ENCODE measurements at regions not wholly inside any gene's neighbourhood (a gene's known extent, or its start where the extent isn't known, plus 50 kb on each side); places are given as distances from the start of the nearest gene placed in this dataset.

DNA sequence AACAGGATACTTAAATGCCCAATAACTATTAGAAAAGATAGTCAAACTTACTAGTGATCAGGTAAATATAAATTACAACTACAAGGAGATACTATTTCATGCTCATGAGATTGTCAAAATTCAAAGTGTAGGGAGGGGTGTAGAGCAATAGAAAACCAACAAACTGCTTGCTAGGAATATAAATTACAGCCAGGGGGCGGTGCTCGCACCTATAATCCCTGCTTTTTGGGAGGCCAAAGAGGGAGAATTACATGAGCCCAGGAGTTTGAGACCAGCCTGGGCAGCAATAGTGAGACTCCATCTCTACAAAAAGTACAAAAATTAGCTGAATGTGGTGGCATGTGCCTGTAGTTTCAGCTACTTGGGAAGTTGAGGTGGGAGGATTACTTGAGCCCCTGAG, 556.5 kb upstream of the NR3C2 start:
- DNase-seq (ENCODE audit: insufficient read length, low spot score) (no peak), FAIRE-seq (no peak)
- no peak for TF ChIP-seq POLR2AphosphoS5 (IDR thresholded peaks at IDR 0.05; ENCODE audit: low read depth, low read length)
- TF ChIP-seq SPI1 (IDR thresholded peaks at IDR 0.05; ENCODE audit: low read depth, low read length), result no peak

DNA sequence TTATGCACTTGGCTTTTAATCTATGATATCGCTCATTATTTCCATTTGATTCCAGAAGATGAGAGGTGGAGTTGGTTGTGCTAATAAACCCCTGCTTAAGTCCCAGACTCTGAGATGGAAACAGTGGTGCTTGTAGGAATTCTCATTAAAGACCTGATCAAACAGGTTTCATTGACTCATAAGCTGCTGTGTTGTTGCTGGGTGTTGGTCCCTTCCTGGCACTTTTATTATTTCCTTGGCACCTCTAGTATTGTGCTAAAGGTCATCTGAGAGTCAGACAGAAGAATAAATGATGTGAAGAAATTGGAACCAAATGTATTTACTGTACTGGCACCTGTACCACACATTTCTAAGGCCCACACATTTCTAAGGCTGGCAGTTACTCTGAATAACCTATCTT, 544.7 kb upstream of the NR3C2 start:
- TF ChIP-seq SPI1 (IDR thresholded peaks at IDR 0.05; ENCODE audit: low read depth, low read length), result no peak
- TF ChIP-seq PAX5 (IDR thresholded peaks at IDR 0.05; ENCODE audit: insufficient read depth, low read length, severe bottlenecking), result no peak
- TF ChIP-seq TAF1 (IDR thresholded peaks at IDR 0.05; ENCODE audit: low read depth, low read length), result no peak
- TF ChIP-seq POLR2AphosphoS5 (IDR thresholded peaks at IDR 0.05; ENCODE audit: low read depth, low read length), result no peak
- TF ChIP-seq POLR2A (IDR thresholded peaks at IDR 0.05; ENCODE audit: low read depth, low read length), result no peak
- TF ChIP-seq POU2F2 (IDR thresholded peaks at IDR 0.05; ENCODE audit: low read depth, low read length), result no peak
- DNase-seq (ENCODE audit: insufficient read length, low spot score), result no peak

DNA sequence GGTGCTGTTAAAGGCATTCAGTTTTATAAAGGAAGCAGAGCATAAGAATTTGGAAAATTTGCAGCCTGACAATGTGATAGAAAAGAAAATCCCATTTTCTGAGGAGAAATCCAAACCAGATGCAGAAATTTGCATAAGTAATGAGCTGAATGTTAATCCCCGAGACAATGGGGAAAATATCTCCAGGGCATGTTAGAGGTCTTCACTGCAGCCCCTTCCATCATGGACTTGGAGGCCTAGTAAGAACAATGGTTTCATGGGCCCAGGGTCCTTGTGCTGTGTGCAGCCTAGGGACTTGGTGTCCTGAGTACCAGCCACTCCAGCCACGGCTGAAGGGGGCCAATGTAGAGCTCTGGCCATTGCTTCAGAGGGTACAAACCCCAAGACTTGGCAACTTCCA, 542.7 kb upstream of the NR3C2 start:
- TF ChIP-seq POU2F2 (IDR thresholded peaks at IDR 0.05; ENCODE audit: low read depth, low read length) (no peak), PAX5 (IDR thresholded peaks at IDR 0.05; ENCODE audit: insufficient read depth, low read length, severe bottlenecking) (no peak), TAF1 (IDR thresholded peaks at IDR 0.05; ENCODE audit: low read depth, low read length) (no peak), POLR2AphosphoS5 (IDR thresholded peaks at IDR 0.05; ENCODE audit: low read depth, low read length) (no peak), POLR2A (IDR thresholded peaks at IDR 0.05; ENCODE audit: low read depth, low read length) (no peak), SPI1 (IDR thresholded peaks at IDR 0.05; ENCODE audit: low read depth, low read length) (no peak)
- no peak for FAIRE-seq
- no peak for DNase-seq (ENCODE audit: insufficient read length, low spot score)

More for the DNA sequence above, 544.7 kb upstream of the NR3C2 start:
- no peak for FAIRE-seq

DNA sequence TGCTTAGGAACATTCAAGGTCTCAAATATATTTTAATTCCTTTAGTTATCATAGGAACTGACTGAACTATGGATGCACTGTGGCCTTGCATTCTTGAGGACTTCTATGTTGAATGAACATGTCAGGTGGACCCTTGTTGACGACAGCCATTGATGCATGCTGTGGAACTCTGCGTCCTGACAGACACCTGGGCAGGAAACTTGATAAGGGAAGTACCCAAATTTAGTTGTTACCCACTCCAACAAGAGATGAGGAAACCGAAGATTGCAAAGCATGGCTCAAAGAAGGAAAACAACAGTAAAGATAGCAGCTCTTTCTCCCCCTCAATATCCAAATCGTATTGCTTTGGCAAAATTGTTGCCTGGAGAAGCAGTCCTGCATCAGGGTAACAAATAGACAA, 540.0 kb upstream of the NR3C2 start:
- FAIRE-seq (no peak), DNase-seq (ENCODE audit: insufficient read length, low spot score) (no peak)
- TF ChIP-seq SPI1 (IDR thresholded peaks at IDR 0.05; ENCODE audit: low read depth, low read length), result no peak
- no peak for TF ChIP-seq POLR2A (IDR thresholded peaks at IDR 0.05; ENCODE audit: low read depth, low read length)
- TF ChIP-seq POLR2AphosphoS5 (IDR thresholded peaks at IDR 0.05; ENCODE audit: low read depth, low read length), result no peak
- no peak for TF ChIP-seq PAX5 (IDR thresholded peaks at IDR 0.05; ENCODE audit: insufficient read depth, low read length, severe bottlenecking)
- TF ChIP-seq POU2F2 (IDR thresholded peaks at IDR 0.05; ENCODE audit: low read depth, low read length), result no peak
- no peak for TF ChIP-seq TAF1 (IDR thresholded peaks at IDR 0.05; ENCODE audit: low read depth, low read length)

DNA sequence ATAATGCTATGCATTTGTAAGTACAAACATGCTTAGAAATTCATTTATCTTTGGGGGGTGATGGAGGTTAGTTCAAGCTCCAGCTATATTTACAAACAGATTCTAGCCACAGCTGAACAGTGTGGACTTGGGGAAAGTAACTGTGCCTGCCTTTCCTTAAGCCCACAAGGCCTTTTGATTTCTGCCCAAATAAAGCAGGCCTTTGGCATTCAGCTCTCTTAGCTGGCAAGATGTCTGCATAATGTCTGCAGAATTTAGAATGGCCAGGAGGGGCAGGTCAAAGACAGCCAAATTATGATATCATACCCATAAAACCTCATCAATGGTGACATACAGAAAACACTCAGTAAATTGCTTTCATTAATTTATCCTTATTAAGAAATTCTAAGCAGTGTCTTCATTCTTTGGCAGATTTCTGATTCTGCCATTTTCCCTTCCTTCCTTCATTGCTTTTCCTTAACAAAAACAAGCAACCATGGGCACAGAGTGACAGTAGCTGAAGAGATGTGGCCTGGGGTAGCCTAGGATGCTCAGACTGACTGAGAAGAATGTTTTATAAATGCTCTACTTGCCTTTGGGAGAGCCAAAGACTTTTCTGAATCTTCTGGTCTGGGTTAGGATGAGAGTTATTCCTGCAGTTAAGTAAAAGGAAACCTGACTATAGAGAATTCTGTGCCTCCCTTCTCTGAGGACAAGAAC, 538.7 kb upstream of the NR3C2 start:
- TF ChIP-seq PAX5 (IDR thresholded peaks at IDR 0.05; ENCODE audit: insufficient read depth, low read length, severe bottlenecking), result no peak
- TF ChIP-seq POLR2AphosphoS5 (IDR thresholded peaks at IDR 0.05; ENCODE audit: low read depth, low read length), result no peak
- TF ChIP-seq TAF1 (IDR thresholded peaks at IDR 0.05; ENCODE audit: low read depth, low read length), result no peak
- TF ChIP-seq POU2F2 (IDR thresholded peaks at IDR 0.05; ENCODE audit: low read depth, low read length), result no peak
- no peak for TF ChIP-seq SPI1 (IDR thresholded peaks at IDR 0.05; ENCODE audit: low read depth, low read length)
- no peak for TF ChIP-seq POLR2A (IDR thresholded peaks at IDR 0.05; ENCODE audit: low read depth, low read length)
- FAIRE-seq (no peak), DNase-seq (ENCODE audit: insufficient read length, low spot score) (no peak)

DNA sequence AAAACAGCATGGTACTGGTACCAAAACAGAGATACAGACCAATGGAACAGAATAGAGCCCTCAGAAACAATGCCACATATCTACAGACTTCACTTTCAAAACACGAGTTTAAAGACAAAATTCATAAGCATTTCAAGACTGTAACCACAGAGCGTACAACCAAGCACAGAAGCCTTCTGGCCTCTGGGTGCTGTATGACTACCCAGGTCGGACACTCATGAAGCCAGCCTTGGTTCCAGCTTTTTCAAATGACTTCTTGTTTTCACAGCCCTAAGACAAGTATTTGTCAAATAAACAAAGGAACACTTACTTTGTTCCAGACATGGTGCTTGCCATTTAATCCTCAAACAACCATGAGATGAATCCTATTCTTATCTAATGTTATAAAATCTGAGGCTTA, 536.1 kb upstream of the NR3C2 start:
- TF ChIP-seq TAF1 (IDR thresholded peaks at IDR 0.05; ENCODE audit: low read depth, low read length) (no peak), PAX5 (IDR thresholded peaks at IDR 0.05; ENCODE audit: insufficient read depth, low read length, severe bottlenecking) (no peak), SPI1 (IDR thresholded peaks at IDR 0.05; ENCODE audit: low read depth, low read length) (no peak), POLR2A (IDR thresholded peaks at IDR 0.05; ENCODE audit: low read depth, low read length) (no peak), POLR2AphosphoS5 (IDR thresholded peaks at IDR 0.05; ENCODE audit: low read depth, low read length) (no peak), POU2F2 (IDR thresholded peaks at IDR 0.05; ENCODE audit: low read depth, low read length) (no peak)
- DNase-seq (ENCODE audit: insufficient read length, low spot score), result no peak
- no peak for FAIRE-seq

DNA sequence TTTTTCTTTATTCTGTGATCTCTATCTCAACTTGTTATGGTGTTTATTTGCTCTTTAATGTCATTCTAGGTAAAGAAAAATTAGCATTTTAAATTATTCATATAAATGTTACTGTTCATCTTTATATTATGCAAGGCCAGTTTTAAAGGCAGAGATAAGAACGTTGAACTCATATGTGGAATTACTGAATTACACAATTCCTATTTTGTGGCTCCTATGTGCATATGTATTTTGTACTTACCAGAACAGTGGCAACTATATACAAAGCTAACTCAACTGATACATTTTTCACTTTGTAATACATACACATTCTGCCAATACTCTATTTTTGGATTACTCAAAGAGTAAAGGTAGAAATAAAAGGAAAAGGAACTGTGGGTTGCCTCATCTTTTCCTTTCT, 533.2 kb upstream of the NR3C2 start:
- DNase-seq (ENCODE audit: insufficient read length, low spot score) (no peak), FAIRE-seq (no peak)
- TF ChIP-seq PAX5 (IDR thresholded peaks at IDR 0.05; ENCODE audit: insufficient read depth, low read length, severe bottlenecking) (no peak), POLR2A (IDR thresholded peaks at IDR 0.05; ENCODE audit: low read depth, low read length) (no peak), TAF1 (IDR thresholded peaks at IDR 0.05; ENCODE audit: low read depth, low read length) (no peak), POLR2AphosphoS5 (IDR thresholded peaks at IDR 0.05; ENCODE audit: low read depth, low read length) (no peak), SPI1 (IDR thresholded peaks at IDR 0.05; ENCODE audit: low read depth, low read length) (no peak), POU2F2 (IDR thresholded peaks at IDR 0.05; ENCODE audit: low read depth, low read length) (no peak)

DNA sequence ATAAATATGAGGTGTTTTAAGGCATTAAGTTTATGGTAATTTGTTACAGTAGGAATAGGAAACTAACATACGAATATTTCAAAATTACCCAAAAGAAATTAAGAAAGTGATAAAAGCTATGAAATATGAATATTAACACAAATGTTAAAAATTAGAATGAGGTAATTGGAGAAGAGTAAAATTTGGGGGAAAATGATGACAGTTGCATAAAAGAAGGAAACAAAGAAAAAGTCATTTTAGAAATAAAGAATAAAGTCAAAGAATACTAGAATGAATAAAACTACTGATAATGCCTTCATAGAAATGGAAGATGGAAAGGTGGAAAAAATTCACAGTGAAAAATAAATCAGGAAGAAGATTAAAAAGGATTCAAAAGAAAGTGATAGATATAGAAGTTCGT, 522.9 kb upstream of the NR3C2 start:
- FAIRE-seq, result no peak
- no peak for TF ChIP-seq TAF1 (IDR thresholded peaks at IDR 0.05; ENCODE audit: low read depth, low read length)
- no peak for TF ChIP-seq POU2F2 (IDR thresholded peaks at IDR 0.05; ENCODE audit: low read depth, low read length)
- no peak for TF ChIP-seq POLR2AphosphoS5 (IDR thresholded peaks at IDR 0.05; ENCODE audit: low read depth, low read length)
- TF ChIP-seq POLR2A (IDR thresholded peaks at IDR 0.05; ENCODE audit: low read depth, low read length), result no peak
- no peak for TF ChIP-seq PAX5 (IDR thresholded peaks at IDR 0.05; ENCODE audit: insufficient read depth, low read length, severe bottlenecking)
- no peak for TF ChIP-seq SPI1 (IDR thresholded peaks at IDR 0.05; ENCODE audit: low read depth, low read length)
- no peak for DNase-seq (ENCODE audit: insufficient read length, low spot score)

DNA sequence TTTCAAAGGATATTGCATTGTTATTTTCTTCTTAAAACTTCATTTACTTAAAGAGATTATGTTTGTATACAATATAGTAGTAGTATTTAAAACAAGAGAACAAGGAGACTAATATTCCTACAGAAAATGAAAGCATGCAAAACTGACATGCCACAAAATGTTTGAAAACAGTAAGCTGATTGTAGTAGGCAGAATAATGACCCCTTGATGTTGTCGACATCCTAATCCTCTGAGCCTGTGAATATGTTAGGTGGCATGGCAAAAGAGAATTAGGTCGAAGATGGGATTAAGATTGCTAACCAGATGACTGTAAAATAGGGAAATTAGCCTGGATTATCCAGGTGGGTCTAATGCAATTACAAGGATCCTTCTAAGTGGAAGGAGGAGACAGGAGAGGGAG, 522.2 kb upstream of the NR3C2 start:
- no peak for DNase-seq (ENCODE audit: insufficient read length, low spot score)
- no peak for FAIRE-seq
- no peak for TF ChIP-seq SPI1 (IDR thresholded peaks at IDR 0.05; ENCODE audit: low read depth, low read length)
- no peak for TF ChIP-seq PAX5 (IDR thresholded peaks at IDR 0.05; ENCODE audit: insufficient read depth, low read length, severe bottlenecking)
- no peak for TF ChIP-seq POLR2AphosphoS5 (IDR thresholded peaks at IDR 0.05; ENCODE audit: low read depth, low read length)
- no peak for TF ChIP-seq POU2F2 (IDR thresholded peaks at IDR 0.05; ENCODE audit: low read depth, low read length)
- no peak for TF ChIP-seq POLR2A (IDR thresholded peaks at IDR 0.05; ENCODE audit: low read depth, low read length)
- no peak for TF ChIP-seq TAF1 (IDR thresholded peaks at IDR 0.05; ENCODE audit: low read depth, low read length)
